ENCODE measurements at regions not wholly inside any gene's neighbourhood (a gene's known extent, or its start where the extent isn't known, plus 50 kb on each side); places are given as distances from the start of the nearest gene placed in this dataset.

GRCh38 chr6:121853686-121854085 is 418.2 kb downstream of the GJA1 start:
- TF ChIP-seq CTCF (IDR thresholded peaks at IDR 0.05) (no peak), POLR2AphosphoS5 (IDR thresholded peaks at IDR 0.05) (no peak)

Data from transverse colon (tissue), 4 donors.